Thyroid gland (tissue), 4 donors: ENCODE measurements at regions not wholly inside any gene's neighbourhood (a gene's known extent, or its start where the extent isn't known, plus 50 kb on each side); places are given as distances from the start of the nearest gene placed in this dataset.
A peak's percentile ranks its signal among the peaks of the same experiment; 100 is the strongest.
"Not testable (repeated sequence)": the region's sequence is repeated elsewhere in the genome, so short reads cannot be mapped to it uniquely, and the experiment has no call there.

ENCODE experiments used
- DNase-seq, 2 donors: peaks; one replicate each; pipeline ENCODE4 v3.0.0-alpha.2; 2019
- H3K27ac ChIP-seq, 3 donors: fragments of 200-600 bp; sonication (generic); 1 replicate in 2 of 3; 2 replicates in 1 of 3; pipeline ENCODE4 v1.5.1; 2016 to 2019; ENCODE audit warnings: mild to moderate bottlenecking in 1 of 3, moderate library complexity in 1 of 3
- H3K27me3 ChIP-seq: fragments of 200-600 bp; sonication (generic); one replicate; pipeline ENCODE4 v1.5.1; 2019
- H3K36me3 ChIP-seq, 2 donors: fragments of 200-600 bp; sonication (generic); one replicate each; pipeline ENCODE4 v1.5.1; 2016 to 2019
- H3K4me1 ChIP-seq, 2 donors: fragments of 200-600 bp; sonication (generic); one replicate each; pipeline ENCODE4 v1.5.1; 2017 to 2019
- H3K4me3 ChIP-seq, 3 donors: fragments of 200-600 bp; sonication (generic); replicated peaks in 1 of 3; 1 replicate in 2 of 3; 2 replicates in 1 of 3; pipeline ENCODE4 v1.5.1; 2016; ENCODE audit warnings: mild to moderate bottlenecking in 1 of 3
- H3K9me3 ChIP-seq: fragments of 200-600 bp; sonication (generic); one replicate; pipeline ENCODE4 v1.5.1; 2017
- POLR2A ChIP-seq, 2 donors: fragments of 450-650 bp; IDR thresholded peaks; one replicate each; pipeline ENCODE4 v1.6.1; 2017; ENCODE audit warnings: antibody characterized with exemption in 2 of 2, mild to moderate bottlenecking in 2 of 2, moderate library complexity in 1 of 2
- WGBS, 2 donors: methylation state at CpG; one replicate each; pipeline ENCODE4 v1.1.5; 2017; 5-methylcytosine and 5-hydroxymethylcytosine counted together
- intact Hi-C: fragments of 100-400 bp; cut with DNase I; formaldehyde crosslinking; loops from one replicate; pipeline ENCODE4 v1.15.1; 2023
- TF ChIP-seq, protein P1 (sequence below), 6 experiments: fragments of 200-600 bp in 3 of 6; fragments of 450-650 bp in 3 of 6; sonication (generic) in 3 of 6; IDR thresholded peaks; one replicate each; pipeline ENCODE4 v1.5.1; 2016 to 2019; ENCODE audit warnings: antibody characterized with exemption in 6 of 6, mild to moderate bottlenecking in 2 of 6, inconsistent platforms in 1 of 6, moderate library complexity in 1 of 6

- 3 to 6% methylated on average over 4 of the region's 4 CpGs for WGBS, 2 donors
- no peak overlapping the region for H3K4me3 ChIP-seq
- H3K27me3 ChIP-seq: no peaks in the 10 kb centered on the region
- no peak overlapping the region for H3K27ac ChIP-seq
- no peak for DNase-seq
- H3K36me3 ChIP-seq: no peaks in the 10 kb centered on the region
- H3K9me3 ChIP-seq: no peaks in the 10 kb centered on the region
- intact Hi-C loops: loop anchor here (5.0 to 10.0 kb wide), 2 partner anchors 626 to 728 kb away; no protein-coding TSS in a partner anchor
- no peak for TF ChIP-seq POLR2A (IDR thresholded peaks at IDR 0.05)
- TF ChIP-seq, protein P1, sequence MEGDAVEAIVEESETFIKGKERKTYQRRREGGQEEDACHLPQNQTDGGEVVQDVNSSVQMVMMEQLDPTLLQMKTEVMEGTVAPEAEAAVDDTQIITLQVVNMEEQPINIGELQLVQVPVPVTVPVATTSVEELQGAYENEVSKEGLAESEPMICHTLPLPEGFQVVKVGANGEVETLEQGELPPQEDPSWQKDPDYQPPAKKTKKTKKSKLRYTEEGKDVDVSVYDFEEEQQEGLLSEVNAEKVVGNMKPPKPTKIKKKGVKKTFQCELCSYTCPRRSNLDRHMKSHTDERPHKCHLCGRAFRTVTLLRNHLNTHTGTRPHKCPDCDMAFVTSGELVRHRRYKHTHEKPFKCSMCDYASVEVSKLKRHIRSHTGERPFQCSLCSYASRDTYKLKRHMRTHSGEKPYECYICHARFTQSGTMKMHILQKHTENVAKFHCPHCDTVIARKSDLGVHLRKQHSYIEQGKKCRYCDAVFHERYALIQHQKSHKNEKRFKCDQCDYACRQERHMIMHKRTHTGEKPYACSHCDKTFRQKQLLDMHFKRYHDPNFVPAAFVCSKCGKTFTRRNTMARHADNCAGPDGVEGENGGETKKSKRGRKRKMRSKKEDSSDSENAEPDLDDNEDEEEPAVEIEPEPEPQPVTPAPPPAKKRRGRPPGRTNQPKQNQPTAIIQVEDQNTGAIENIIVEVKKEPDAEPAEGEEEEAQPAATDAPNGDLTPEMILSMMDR (IDR thresholded peaks at IDR 0.05): peak in 5 of 6 experiments; percentile 21 to 78 (median 58)
- H3K4me1 ChIP-seq: no peaks in the 10 kb centered on the region
Observed at GRCh38 chr7:13262929-13263530, 575.6 kb downstream of the ARL4A start.

- WGBS, 2 donors: 74 to 85% methylated on average over 2 of the region's 2 CpGs
- intact Hi-C loops: loop anchor here (10.0 kb wide), 1 partner anchor 730 kb away; no protein-coding TSS in a partner anchor
Observed at GRCh38 chr7:13265271-13265670, 577.8 kb downstream of the ARL4A start.

DNA sequence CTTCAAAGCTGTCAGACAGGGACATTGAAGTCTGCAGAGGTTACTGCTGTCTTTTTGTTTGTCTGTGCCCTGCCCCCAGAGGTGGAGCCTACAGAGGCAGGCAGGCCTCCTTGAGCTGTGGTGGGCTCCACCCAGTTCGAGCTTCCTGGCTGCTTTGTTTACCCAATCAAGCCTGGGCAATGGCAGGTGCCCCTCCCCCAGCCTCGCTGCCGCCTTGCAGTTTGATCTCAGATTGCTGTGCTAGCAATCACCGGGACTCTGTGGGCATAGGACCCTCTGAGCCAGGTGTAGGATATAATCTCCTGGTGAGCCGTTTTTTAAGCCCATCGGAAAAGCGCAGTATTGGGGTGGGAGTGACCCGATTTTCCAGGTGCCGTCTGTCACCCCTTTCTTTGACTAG is 586.8 kb downstream of the ARL4A start:
- H3K9me3 ChIP-seq, DNase-seq, H3K4me1 ChIP-seq, H3K4me3 ChIP-seq, H3K27ac ChIP-seq, intact Hi-C loops, H3K36me3 ChIP-seq, H3K27me3 ChIP-seq: not testable (repeated sequence)
- WGBS, 2 donors: 75 to 89% methylated on average over 6 to 9 of the region's 9 CpGs

More at GRCh38 chr7:13265271-13265670, 577.8 kb downstream of the ARL4A start:
- DNase-seq: no peak
- Histone ChIP-seq H3K36me3 (no peaks in the 10 kb centered on the region), H3K4me3 (no peak overlapping the region), H3K27me3 (no peaks in the 10 kb centered on the region), H3K27ac (no peak overlapping the region), H3K4me1 (no peaks in the 10 kb centered on the region), H3K9me3 (no peaks in the 10 kb centered on the region)
- TF ChIP-seq, protein P1 (IDR thresholded peaks at IDR 0.05): no peak
- TF ChIP-seq POLR2A (IDR thresholded peaks at IDR 0.05): no peak

- Histone ChIP-seq H3K27me3 (no peaks in the 10 kb centered on the region), H3K4me3 (no peak overlapping the region), H3K4me1 (no peaks in the 10 kb centered on the region), H3K36me3 (no peaks in the 10 kb centered on the region), H3K27ac (no peak overlapping the region), H3K9me3 (no peaks in the 10 kb centered on the region)
- TF ChIP-seq, protein P1 (IDR thresholded peaks at IDR 0.05): no peak
- no peak for TF ChIP-seq POLR2A (IDR thresholded peaks at IDR 0.05)
- DNase-seq: no peak
- intact Hi-C loops: no loop called here
Observed at GRCh38 chr7:13276977-13277376, 589.5 kb downstream of the ARL4A start.

GRCh38 chr7:13278020-13278419 is 590.6 kb downstream of the ARL4A start:
- no peak for TF ChIP-seq POLR2A (IDR thresholded peaks at IDR 0.05)
- TF ChIP-seq, protein P1 (IDR thresholded peaks at IDR 0.05): no peak
- DNase-seq: no peak
- Histone ChIP-seq H3K36me3 (no peaks in the 10 kb centered on the region), H3K27ac (no peak overlapping the region), H3K9me3 (no peaks in the 10 kb centered on the region), H3K4me3 (no peak overlapping the region), H3K4me1 (no peaks in the 10 kb centered on the region), H3K27me3 (no peaks in the 10 kb centered on the region)
- 31 to 43% methylated on average over 3 of the region's 3 CpGs for WGBS, 2 donors
- intact Hi-C loops: no loop called here
